IgD-negative memory B cell (primary cell): ENCODE measurements at regions not wholly inside any gene's neighbourhood (a gene's known extent, or its start where the extent isn't known, plus 50 kb on each side); places are given as distances from the start of the nearest gene placed in this dataset.

Experiments
- H3K27ac Mint-ChIP-seq, 3 donors: one replicate each; pipeline ENCODE4 v1.8.0; 2020 to 2022; ENCODE audit warnings: mild to moderate bottlenecking in 3 of 3, mixed read lengths in 3 of 3, moderate library complexity in 1 of 3
- H3K27me3 Mint-ChIP-seq: one replicate; pipeline ENCODE4 v1.8.0; 2021; ENCODE audit warnings: mixed read lengths
- H3K36me3 Mint-ChIP-seq: one replicate; pipeline ENCODE4 v1.8.0; 2020; ENCODE audit warnings: mild to moderate bottlenecking, mixed read lengths
- H3K4me1 Mint-ChIP-seq, 3 donors: one replicate each; pipeline ENCODE4 v1.8.0; 2020 to 2022; ENCODE audit warnings: mixed read lengths in 3 of 3, mild to moderate bottlenecking in 1 of 3
- H3K4me3 Mint-ChIP-seq, 4 donors: one replicate each; pipeline ENCODE4 v1.8.0; 2020 to 2022; ENCODE audit warnings: mild to moderate bottlenecking in 4 of 4, mixed read lengths in 4 of 4, moderate library complexity in 3 of 4
- H3K9me3 Mint-ChIP-seq, 3 donors: one replicate each; pipeline ENCODE4 v1.8.0; 2020 to 2021; ENCODE audit warnings: mixed read lengths in 3 of 3, mild to moderate bottlenecking in 1 of 3

GRCh38 chr15:31824024-31824423 is 206.3 kb upstream of the CHRNA7 start:
- no peaks in the 10 kb centered on the region for H3K4me1 Mint-ChIP-seq
- H3K4me3 Mint-ChIP-seq = no peak overlapping the region

GRCh38 chr15:31828594-31828993 is 201.7 kb upstream of the CHRNA7 start:
- Mint-ChIP-seq H3K36me3 (no peaks in the 10 kb centered on the region), H3K27ac (no peak overlapping the region), H3K4me3 (no peak overlapping the region), H3K27me3 (peaks cover 9% of the 10 kb centered on the region), H3K9me3 (peaks cover 0 to 3% (median 0%) of the 10 kb centered on the region in 3 donors), H3K4me1 (no peaks in the 10 kb centered on the region)

More at GRCh38 chr15:31824024-31824423, 206.3 kb upstream of the CHRNA7 start:
- peaks cover 9% of the 10 kb centered on the region for H3K27me3 Mint-ChIP-seq
- H3K27ac Mint-ChIP-seq = no peak overlapping the region
- H3K36me3 Mint-ChIP-seq = no peaks in the 10 kb centered on the region
- peaks cover 0 to 2% (median 0%) of the 10 kb centered on the region in 3 donors for H3K9me3 Mint-ChIP-seq

GRCh38 chr15:31830591-31830990 is 199.7 kb upstream of the CHRNA7 start:
- Mint-ChIP-seq H3K36me3 (no peaks in the 10 kb centered on the region), H3K4me1 (no peaks in the 10 kb centered on the region), H3K4me3 (no peak overlapping the region), H3K27ac (no peak overlapping the region), H3K9me3 (peaks cover 0 to 3% (median 0%) of the 10 kb centered on the region in 3 donors), H3K27me3 (peaks cover 3% of the 10 kb centered on the region)

GRCh38 chr15:31831596-31831995 is 198.7 kb upstream of the CHRNA7 start:
- Mint-ChIP-seq H3K27ac (no peak overlapping the region), H3K9me3 (peaks cover 0 to 3% (median 0%) of the 10 kb centered on the region in 3 donors), H3K27me3 (peaks cover 3% of the 10 kb centered on the region), H3K4me3 (no peak overlapping the region), H3K4me1 (no peaks in the 10 kb centered on the region), H3K36me3 (no peaks in the 10 kb centered on the region)

GRCh38 chr15:31834654-31835053 is 195.7 kb upstream of the CHRNA7 start:
- Mint-ChIP-seq H3K4me3 (no peak overlapping the region), H3K27me3 (no peaks in the 10 kb centered on the region), H3K27ac (no peak overlapping the region), H3K9me3 (peaks cover 0 to 4% (median 0%) of the 10 kb centered on the region in 3 donors), H3K36me3 (no peaks in the 10 kb centered on the region), H3K4me1 (no peaks in the 10 kb centered on the region)

- H3K36me3 Mint-ChIP-seq = no peaks in the 10 kb centered on the region
- peaks cover 0 to 3% (median 0%) of the 10 kb centered on the region in 3 donors for H3K9me3 Mint-ChIP-seq
- H3K4me3 Mint-ChIP-seq = no peak overlapping the region
- H3K27ac Mint-ChIP-seq = no peak overlapping the region
- H3K4me1 Mint-ChIP-seq = peaks cover 0 to 1% (median 0%) of the 10 kb centered on the region in 3 donors
- no peaks in the 10 kb centered on the region for H3K27me3 Mint-ChIP-seq
These were observed 190.9 kb upstream of the CHRNA7 start for GRCh38 chr15:31839388-31839787.

- H3K27ac Mint-ChIP-seq = no peak overlapping the region
- no peaks in the 10 kb centered on the region for H3K36me3 Mint-ChIP-seq
- no peaks in the 10 kb centered on the region for H3K27me3 Mint-ChIP-seq
- no peak overlapping the region for H3K4me3 Mint-ChIP-seq
- peaks cover 0 to 1% (median 0%) of the 10 kb centered on the region in 3 donors for H3K4me1 Mint-ChIP-seq
- peaks cover 0 to 3% (median 0%) of the 10 kb centered on the region in 3 donors for H3K9me3 Mint-ChIP-seq
These were observed 189.4 kb upstream of the CHRNA7 start for GRCh38 chr15:31840849-31841476.

- Mint-ChIP-seq H3K9me3 (peaks cover 0 to 6% (median 0%) of the 10 kb centered on the region in 3 donors), H3K27ac (no peak overlapping the region), H3K36me3 (peaks cover under 1% of the 10 kb centered on the region), H3K4me1 (peaks cover 0 to 1% (median 0%) of the 10 kb centered on the region in 3 donors), H3K4me3 (no peak overlapping the region), H3K27me3 (no peaks in the 10 kb centered on the region)
These were observed 187.7 kb upstream of the CHRNA7 start for GRCh38 chr15:31842532-31843195.

- Mint-ChIP-seq H3K9me3 (peaks cover 0 to 4% (median 0%) of the 10 kb centered on the region in 3 donors), H3K4me3 (no peak overlapping the region), H3K4me1 (peaks cover 0 to 1% (median 0%) of the 10 kb centered on the region in 3 donors), H3K36me3 (peaks cover 1% of the 10 kb centered on the region), H3K27ac (no peak overlapping the region), H3K27me3 (no peaks in the 10 kb centered on the region)
These were observed 186.8 kb upstream of the CHRNA7 start for GRCh38 chr15:31843426-31844055.

GRCh38 chr15:31845791-31846190 is 184.5 kb upstream of the CHRNA7 start:
- peaks cover 0 to 1% (median 0%) of the 10 kb centered on the region in 3 donors for H3K4me1 Mint-ChIP-seq
- no peak overlapping the region for H3K4me3 Mint-ChIP-seq
- H3K36me3 Mint-ChIP-seq = peaks cover 1% of the 10 kb centered on the region
- H3K27me3 Mint-ChIP-seq = no peaks in the 10 kb centered on the region
- no peak overlapping the region for H3K27ac Mint-ChIP-seq
- peaks cover 1 to 11% (median 4%) of the 10 kb centered on the region in 3 donors for H3K9me3 Mint-ChIP-seq

GRCh38 chr15:31847961-31848360 is 182.4 kb upstream of the CHRNA7 start:
- Mint-ChIP-seq H3K27ac (no peak overlapping the region), H3K4me1 (no peaks in the 10 kb centered on the region), H3K36me3 (peaks cover 1% of the 10 kb centered on the region), H3K9me3 (peaks cover 5 to 11% (median 10%) of the 10 kb centered on the region in 3 donors), H3K4me3 (no peak overlapping the region), H3K27me3 (no peaks in the 10 kb centered on the region)

GRCh38 chr15:31848621-31849020 is 181.7 kb upstream of the CHRNA7 start:
- no peak overlapping the region for H3K27ac Mint-ChIP-seq
- H3K27me3 Mint-ChIP-seq = no peaks in the 10 kb centered on the region
- peaks cover 1% of the 10 kb centered on the region for H3K36me3 Mint-ChIP-seq
- H3K4me1 Mint-ChIP-seq = no peaks in the 10 kb centered on the region
- peaks cover 5 to 11% (median 10%) of the 10 kb centered on the region in 3 donors for H3K9me3 Mint-ChIP-seq
- H3K4me3 Mint-ChIP-seq = no peak overlapping the region

GRCh38 chr15:31852933-31853799 is 177.1 kb upstream of the CHRNA7 start:
- Mint-ChIP-seq H3K27me3 (peaks cover 4% of the 10 kb centered on the region), H3K27ac (no peak overlapping the region), H3K36me3 (peaks cover 3% of the 10 kb centered on the region), H3K4me3 (no peak overlapping the region), H3K4me1 (no peaks in the 10 kb centered on the region), H3K9me3 (peaks cover 5 to 19% (median 16%) of the 10 kb centered on the region in 3 donors)

- H3K4me3 Mint-ChIP-seq = no peak overlapping the region
- H3K36me3 Mint-ChIP-seq = peaks cover 3% of the 10 kb centered on the region
- H3K27me3 Mint-ChIP-seq = peaks cover 4% of the 10 kb centered on the region
- no peaks in the 10 kb centered on the region for H3K4me1 Mint-ChIP-seq
- H3K9me3 Mint-ChIP-seq = peaks cover 0 to 9% (median 9%) of the 10 kb centered on the region in 3 donors
- no peak overlapping the region for H3K27ac Mint-ChIP-seq
These were observed 173.7 kb upstream of the CHRNA7 start for GRCh38 chr15:31856581-31856980.
